ENCODE measurements at regions not wholly inside any gene's neighbourhood (a gene's known extent, or its start where the extent isn't known, plus 50 kb on each side); places are given as distances from the start of the nearest gene placed in this dataset.
A peak's percentile ranks its signal among the peaks of the same experiment; 100 is the strongest.

GRCh38 chr6:105628156-105628860, 225.4 kb upstream of the PREP start:
- no peak for DNase-seq (ENCODE audit: extremely low read depth in 1 of 2, low read depth in 1 of 2)

GRCh38 chr6:105626295-105627158, 223.6 kb upstream of the PREP start:
- no peak for DNase-seq (ENCODE audit: extremely low read depth in 1 of 2, low read depth in 1 of 2)

- DNase-seq (ENCODE audit: extremely low read depth in 1 of 2, low read depth in 1 of 2), result no peak
Measured at GRCh38 chr6:105624021-105624420, 221.1 kb upstream of the PREP start.

DNA sequence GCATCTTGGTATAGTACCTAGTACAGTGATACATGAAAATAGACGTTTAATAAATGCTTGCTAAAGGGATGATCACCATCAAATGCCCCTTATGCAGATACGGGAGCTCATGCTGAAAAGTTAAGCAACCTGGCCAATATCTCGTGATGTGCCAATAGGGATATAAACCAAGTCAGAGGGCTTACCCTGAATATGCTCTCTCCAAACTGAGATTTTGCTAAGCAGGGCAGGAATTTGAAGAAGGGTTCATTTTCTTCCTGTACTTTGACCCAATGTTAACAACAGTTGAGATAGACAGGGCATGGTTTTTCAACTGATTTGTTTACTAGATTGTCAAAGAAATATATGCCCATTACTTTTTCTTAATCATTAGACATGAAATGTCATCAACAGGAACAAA, 219.3 kb upstream of the PREP start:
- no peak for DNase-seq (ENCODE audit: extremely low read depth in 1 of 2, low read depth in 1 of 2)

DNA sequence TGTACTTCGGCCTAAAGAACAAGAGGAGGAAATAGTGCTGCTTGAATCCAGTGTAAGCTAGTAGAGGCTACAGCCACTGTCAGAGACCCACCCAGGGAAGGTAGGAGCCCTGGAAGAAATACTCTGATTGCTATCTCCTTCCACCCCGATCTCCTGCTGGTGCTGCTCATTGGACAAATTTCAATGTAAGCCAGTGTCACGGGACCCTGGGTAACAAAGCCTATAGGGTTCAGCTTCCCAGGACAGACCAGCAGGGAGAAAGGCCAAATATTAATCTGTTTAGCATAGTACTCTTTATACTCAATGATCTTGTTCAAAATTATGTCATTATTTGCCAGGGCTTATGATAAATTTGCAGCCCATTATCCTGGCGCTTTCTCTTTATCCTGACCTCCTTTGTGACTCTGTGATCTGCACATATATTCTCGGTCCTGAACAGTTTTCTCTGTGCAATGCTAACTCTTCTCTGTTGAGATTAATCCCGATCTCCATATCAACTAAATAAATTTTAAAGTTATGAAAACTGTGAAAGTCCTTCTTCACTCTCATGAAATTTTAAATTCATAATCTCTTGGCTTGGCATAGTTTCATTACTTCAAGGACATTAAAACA, 218.8 kb upstream of the PREP start:
- no peak for DNase-seq (ENCODE audit: extremely low read depth in 1 of 2, low read depth in 1 of 2)

GRCh38 chr6:105620878-105621277, 218.0 kb upstream of the PREP start:
- peak in 1 of 2 donors; percentile 40 for DNase-seq (ENCODE audit: extremely low read depth in 1 of 2, low read depth in 1 of 2)

- DNase-seq (ENCODE audit: extremely low read depth in 1 of 2, low read depth in 1 of 2), result no peak
Measured at GRCh38 chr6:105619971-105620741, 217.3 kb upstream of the PREP start.

- no peak for DNase-seq (ENCODE audit: extremely low read depth in 1 of 2, low read depth in 1 of 2)
Measured at GRCh38 chr6:105618247-105618646, 215.4 kb upstream of the PREP start.

DNA sequence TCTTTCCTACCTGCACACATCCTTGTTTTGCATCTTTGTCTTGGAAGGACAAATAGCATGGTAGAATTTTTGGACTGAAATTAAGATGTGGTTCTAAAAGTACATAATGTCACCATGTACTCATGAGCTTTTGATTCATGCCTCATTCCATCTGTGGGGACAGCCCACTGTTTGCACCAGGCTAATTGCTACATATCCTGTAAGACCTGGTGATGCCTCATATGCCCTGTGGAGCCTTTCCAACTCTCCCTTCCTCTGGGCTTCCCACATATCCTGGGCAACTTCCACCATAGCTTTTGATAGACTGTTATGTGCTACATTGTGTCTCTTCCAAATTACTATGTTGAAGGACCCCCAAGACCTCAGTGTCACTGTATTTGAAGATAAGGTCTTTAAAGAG, 213.6 kb upstream of the PREP start:
- no peak for DNase-seq (ENCODE audit: extremely low read depth in 1 of 2, low read depth in 1 of 2)

DNA sequence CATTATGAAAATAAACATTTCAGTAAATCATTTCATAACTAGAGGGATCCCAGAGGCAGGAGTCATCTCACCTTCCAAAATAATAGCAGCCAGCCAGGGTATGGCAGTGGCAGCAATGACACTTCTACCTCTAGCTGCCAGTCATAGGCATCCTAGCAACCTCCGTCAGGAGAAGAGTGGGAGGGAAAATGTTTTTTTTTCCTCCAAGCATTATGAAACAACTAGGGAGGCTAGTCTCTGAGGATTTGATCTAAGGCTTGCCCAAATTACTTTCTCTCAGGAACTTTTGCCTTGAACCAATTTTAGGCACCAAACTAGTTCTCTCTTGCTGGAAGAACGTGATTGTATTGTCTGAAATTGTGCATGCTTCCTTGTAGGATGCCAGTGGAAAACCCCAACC, 208.7 kb upstream of the PREP start:
- DNase-seq (ENCODE audit: extremely low read depth in 1 of 2, low read depth in 1 of 2), result no peak

DNA sequence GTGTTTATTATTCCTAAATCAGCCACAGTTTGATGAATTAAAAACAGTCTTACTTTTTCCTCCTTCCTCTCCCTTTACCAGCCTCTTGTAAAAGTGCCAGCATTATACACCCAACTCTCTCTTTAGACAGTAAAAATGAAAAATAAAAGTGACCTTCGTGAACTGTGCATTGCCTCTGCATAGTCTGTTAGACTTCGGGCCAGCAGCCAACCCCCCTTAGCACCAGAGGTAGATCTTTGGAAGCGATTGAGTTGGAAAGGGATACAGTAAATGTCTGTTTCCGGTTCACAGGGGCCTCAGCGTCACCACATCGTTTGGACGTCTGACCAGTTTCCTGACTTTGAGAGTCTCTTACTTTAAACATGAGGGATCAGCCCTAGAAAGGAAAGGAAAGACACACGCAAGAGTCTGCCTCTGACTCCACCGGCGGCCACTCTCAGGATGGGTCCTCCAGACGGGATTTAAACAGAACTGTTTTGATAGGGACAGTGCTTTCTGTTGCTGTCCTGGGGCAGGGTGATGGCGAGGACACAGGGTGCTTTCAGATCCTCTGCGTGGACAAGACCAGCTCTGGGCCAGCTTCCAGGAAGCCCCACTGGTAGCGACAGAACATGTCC, 206.6 kb upstream of the PREP start:
- no peak for DNase-seq (ENCODE audit: extremely low read depth in 1 of 2, low read depth in 1 of 2)

DNA sequence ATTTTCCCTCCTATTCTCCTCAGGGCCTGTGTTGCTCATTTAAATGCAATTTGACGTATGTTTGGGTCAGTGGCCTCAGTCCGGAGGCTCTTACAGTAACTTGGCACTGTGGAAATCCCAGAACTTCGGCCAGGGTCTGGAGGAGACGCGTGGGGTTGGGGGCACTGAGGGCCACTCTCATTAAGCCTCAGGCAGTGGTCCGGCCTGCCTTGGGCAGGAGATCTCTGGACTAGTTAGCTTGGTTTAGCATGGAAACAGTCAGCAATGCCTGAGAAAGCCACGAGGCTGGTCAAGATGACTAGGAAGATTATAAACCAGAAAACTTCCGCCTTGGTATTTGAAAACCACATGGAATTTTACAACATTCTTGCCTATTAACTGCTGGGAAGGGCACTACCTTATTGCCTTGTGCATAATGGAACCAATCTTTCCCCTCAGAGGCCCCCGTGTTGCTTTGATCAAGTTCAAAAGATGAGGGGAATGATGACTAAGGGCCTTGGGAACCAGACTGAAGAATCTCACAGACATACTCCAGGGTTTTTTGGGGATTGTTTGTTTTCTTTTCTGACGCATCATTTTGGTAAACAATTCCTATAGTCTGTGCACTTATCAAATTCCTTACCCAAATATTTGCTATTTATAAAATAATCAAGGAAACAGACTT, 206.0 kb upstream of the PREP start:
- DNase-seq (ENCODE audit: extremely low read depth in 1 of 2, low read depth in 1 of 2), result no peak

DNA sequence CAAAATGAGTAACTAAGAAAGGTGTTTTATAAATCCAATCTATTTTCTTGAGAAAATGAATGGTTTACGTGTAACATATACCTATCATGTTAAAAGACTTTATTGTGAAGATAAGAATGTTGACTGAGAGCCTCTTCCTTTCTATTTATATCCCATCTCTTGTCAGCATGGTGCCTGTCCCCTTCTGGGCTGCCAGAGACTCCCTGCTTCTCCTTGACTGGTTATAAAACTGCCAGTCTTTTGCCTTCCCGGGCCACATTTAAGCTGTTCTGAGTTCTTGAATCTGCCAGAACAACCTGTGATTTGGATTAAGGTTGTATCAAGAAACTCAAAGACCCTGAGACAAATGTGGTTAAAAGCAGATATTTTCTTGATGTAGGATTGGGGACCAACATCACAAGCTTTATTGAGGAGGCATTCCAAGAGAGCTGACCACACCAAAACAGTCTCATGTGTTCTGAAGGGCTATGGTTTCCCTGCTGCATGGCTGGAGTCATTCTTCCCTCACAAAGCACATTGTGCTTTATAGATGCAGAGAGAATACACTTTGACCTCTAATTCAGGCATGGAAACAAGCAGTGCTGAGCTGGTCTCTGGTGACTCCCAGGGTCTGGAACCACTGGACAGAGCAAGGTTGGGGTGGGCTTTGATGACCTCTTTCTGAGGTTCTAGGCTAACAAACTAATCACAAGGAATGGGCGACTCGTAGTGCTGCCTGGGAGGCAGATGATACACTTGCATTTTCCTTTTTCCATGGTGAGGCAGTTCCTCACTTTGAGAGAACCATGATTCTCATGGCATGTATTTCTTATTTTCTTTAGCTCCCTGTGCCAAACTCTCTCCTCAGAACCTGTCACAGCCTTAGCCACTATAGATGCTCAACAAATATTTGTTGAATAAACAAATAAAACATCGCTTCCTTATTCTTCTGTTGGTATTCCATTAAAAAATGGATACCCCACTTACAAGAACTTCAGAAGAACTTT, 205.0 kb upstream of the PREP start:
- DNase-seq (ENCODE audit: extremely low read depth in 1 of 2, low read depth in 1 of 2), result no peak

DNA sequence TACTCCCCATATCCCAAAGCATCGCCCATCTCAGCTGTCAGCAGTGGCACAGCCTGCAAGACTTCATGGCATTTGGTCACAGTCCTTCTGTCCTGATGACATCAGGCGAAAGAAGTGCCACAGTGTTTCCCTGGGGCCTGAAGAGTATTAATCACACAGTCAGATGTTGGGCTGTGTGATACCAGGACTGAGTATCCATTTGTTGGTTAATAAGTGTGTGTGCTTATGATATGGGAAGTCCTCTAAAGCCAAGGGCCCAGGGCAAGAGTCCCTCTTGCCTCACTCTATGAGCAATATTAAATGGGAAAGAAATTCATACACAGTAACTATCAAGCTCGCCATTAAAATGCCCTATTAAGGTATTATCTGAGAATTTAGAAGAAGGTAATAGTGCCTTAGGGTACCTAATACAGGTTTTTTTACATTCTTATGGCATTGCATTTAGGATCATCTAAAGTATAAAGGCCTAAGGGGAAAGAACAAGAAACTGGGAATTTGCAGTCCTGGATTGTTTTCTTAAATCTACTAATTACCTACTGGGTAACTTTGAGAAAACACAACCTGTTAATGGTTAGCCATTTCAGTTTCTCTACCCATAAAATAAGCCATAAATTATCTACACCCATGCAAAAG, 204.1 kb upstream of the PREP start:
- no peak for DNase-seq (ENCODE audit: extremely low read depth in 1 of 2, low read depth in 1 of 2)

DNA sequence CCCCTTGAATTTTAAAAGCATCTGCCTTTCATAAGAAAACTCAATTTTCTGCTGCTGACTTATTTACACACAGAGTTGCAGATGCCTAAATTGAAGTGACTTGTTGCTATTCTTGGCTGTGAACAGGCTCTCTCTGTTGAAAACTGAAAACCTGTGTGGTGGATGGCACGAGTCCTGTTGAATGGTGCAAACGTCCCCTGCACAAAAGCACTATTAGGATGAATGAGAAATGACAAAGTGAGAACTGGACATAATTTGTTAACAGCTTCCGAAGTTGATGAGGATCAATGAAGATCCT, 201.7 kb upstream of the PREP start:
- no peak for DNase-seq (ENCODE audit: extremely low read depth in 1 of 2, low read depth in 1 of 2)

- DNase-seq (ENCODE audit: extremely low read depth in 1 of 2, low read depth in 1 of 2), result no peak
Measured at GRCh38 chr6:105603788-105604586, 201.1 kb upstream of the PREP start.

- peak in 1 of 2 donors; percentile 44 for DNase-seq (ENCODE audit: extremely low read depth in 1 of 2, low read depth in 1 of 2)
Measured at GRCh38 chr6:105601541-105602236, 198.8 kb upstream of the PREP start.
